ENCODE measurements at regions not wholly inside any gene's neighbourhood (a gene's known extent, or its start where the extent isn't known, plus 50 kb on each side); places are given as distances from the start of the nearest gene placed in this dataset.

DNA sequence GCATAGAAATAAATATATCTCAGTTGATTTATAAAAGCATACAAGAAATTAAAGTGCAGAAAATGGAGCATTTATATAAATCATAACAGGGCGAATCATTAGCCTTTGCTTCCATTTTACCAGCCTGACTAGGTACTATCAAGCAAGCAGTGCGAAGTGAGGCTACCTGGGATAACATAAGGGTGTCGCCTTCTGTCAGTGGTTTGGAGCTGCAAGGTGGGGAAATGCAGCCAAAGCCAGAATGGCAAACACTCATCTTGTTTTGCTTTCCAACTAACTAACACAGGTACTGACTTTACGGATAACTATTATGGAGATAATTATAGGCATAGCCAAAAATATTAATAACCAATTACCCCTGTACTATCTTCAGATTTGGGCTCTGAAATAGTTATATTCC lies 1459.8 kb downstream of the RAPGEF2 start:
- TF ChIP-seq POLR2AphosphoS5 (IDR thresholded peaks at IDR 0.05; ENCODE audit: borderline replicate concordance, low read depth, low read length) (no peak), EZH2 (IDR thresholded peaks at IDR 0.05) (no peak)
